GM12891 (cell line): ENCODE measurements at regions not wholly inside any gene's neighbourhood (a gene's known extent, or its start where the extent isn't known, plus 50 kb on each side); places are given as distances from the start of the nearest gene placed in this dataset.

Experiments used
- POLR2A ChIP-seq: IDR thresholded peaks from 2 replicates; pipeline ENCODE4 v1.6.1; 2011; ENCODE audit warnings: low read depth, low read length, control low read depth
- POLR2AphosphoS5 ChIP-seq: IDR thresholded peaks from 2 replicates; pipeline ENCODE4 v1.6.1; 2011; ENCODE audit warnings: low read depth, low read length, control low read depth
- SPI1 ChIP-seq: IDR thresholded peaks from 2 replicates; pipeline ENCODE4 v1.6.1; 2011; ENCODE audit warnings: low read depth, low read length, control low read depth

- TF ChIP-seq SPI1: no peak
- TF ChIP-seq POLR2AphosphoS5: no peak
- TF ChIP-seq POLR2A: no peak
Observed at GRCh38 chr13:106722620-106723019, 154.7 kb upstream of the ARGLU1 start.
